ENCODE measurements at regions not wholly inside any gene's neighbourhood (a gene's known extent, or its start where the extent isn't known, plus 50 kb on each side); places are given as distances from the start of the nearest gene placed in this dataset.

DNA sequence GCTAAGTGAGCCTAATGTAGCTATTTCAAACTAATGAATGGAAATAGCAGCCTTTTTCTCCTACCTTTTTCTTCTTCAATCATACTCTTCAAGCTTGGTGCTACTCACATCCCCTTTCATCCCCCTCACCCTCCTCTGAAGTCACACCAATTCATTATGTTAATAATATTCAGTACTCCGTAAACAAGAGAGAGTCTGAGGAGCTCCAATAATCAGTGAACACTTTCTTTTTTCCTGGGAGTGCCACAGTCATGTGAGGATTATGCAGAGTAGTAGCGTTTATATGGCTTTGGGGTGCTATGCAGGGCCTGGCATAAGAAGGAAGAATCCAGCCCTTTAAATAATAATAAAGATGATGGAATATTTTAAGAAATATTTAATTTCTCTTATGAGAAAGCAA lies 354.3 kb upstream of the CTNND2 start:
- TF ChIP-seq, protein P1, sequence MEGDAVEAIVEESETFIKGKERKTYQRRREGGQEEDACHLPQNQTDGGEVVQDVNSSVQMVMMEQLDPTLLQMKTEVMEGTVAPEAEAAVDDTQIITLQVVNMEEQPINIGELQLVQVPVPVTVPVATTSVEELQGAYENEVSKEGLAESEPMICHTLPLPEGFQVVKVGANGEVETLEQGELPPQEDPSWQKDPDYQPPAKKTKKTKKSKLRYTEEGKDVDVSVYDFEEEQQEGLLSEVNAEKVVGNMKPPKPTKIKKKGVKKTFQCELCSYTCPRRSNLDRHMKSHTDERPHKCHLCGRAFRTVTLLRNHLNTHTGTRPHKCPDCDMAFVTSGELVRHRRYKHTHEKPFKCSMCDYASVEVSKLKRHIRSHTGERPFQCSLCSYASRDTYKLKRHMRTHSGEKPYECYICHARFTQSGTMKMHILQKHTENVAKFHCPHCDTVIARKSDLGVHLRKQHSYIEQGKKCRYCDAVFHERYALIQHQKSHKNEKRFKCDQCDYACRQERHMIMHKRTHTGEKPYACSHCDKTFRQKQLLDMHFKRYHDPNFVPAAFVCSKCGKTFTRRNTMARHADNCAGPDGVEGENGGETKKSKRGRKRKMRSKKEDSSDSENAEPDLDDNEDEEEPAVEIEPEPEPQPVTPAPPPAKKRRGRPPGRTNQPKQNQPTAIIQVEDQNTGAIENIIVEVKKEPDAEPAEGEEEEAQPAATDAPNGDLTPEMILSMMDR (conservative IDR thresholded peaks at IDR 0.05; ENCODE audit: low read length) = no peak
- no peak for TF ChIP-seq EZH2phosphoT487 (IDR thresholded peaks at IDR 0.05; ENCODE audit: borderline replicate concordance, low read depth, low read length)
